SIG-M5 treated with dmso at 0.1 percent for 504 hours (cell line): ENCODE measurements at regions not wholly inside any gene's neighbourhood (a gene's known extent, or its start where the extent isn't known, plus 50 kb on each side); places are given as distances from the start of the nearest gene placed in this dataset.

Experiments used
- DNase-seq: peaks from one replicate; lab custom pipeline; 2025; ENCODE audit not compliant: unreplicated experiment; lab: John Stamatoyannopoulos, UW

GRCh38 chr10:29141761-29142160, 147.1 kb upstream of the LYZL1 start:
- DNase-seq = peak; percentile 32

- DNase-seq = no peak
Observed at GRCh38 chr10:29142516-29143314, 146.2 kb upstream of the LYZL1 start.

- DNase-seq = no peak
Observed at GRCh38 chr10:29144126-29144525, 144.7 kb upstream of the LYZL1 start.

- no peak for DNase-seq
Observed at GRCh38 chr10:29146311-29147100, 142.4 kb upstream of the LYZL1 start.

- DNase-seq = no peak
Observed at GRCh38 chr10:29150010-29150409, 138.9 kb upstream of the LYZL1 start.

GRCh38 chr10:29151005-29151404, 137.9 kb upstream of the LYZL1 start:
- DNase-seq = no peak

- no peak for DNase-seq
Observed at GRCh38 chr10:29157321-29157720, 131.5 kb upstream of the LYZL1 start.

- no peak for DNase-seq
Observed at GRCh38 chr10:29158066-29158465, 130.8 kb upstream of the LYZL1 start.

- peak; percentile 24 for DNase-seq
Observed at GRCh38 chr10:29160150-29160617, 128.7 kb upstream of the LYZL1 start.

- DNase-seq = no peak
Observed at GRCh38 chr10:29163746-29164145, 125.1 kb upstream of the LYZL1 start.

- no peak for DNase-seq
Observed at GRCh38 chr10:29166713-29167112, 122.2 kb upstream of the LYZL1 start.

- no peak for DNase-seq
Observed at GRCh38 chr10:29169021-29169420, 119.8 kb upstream of the LYZL1 start.

GRCh38 chr10:29171717-29172116, 117.2 kb upstream of the LYZL1 start:
- no peak for DNase-seq

GRCh38 chr10:29174389-29174788, 114.5 kb upstream of the LYZL1 start:
- no peak for DNase-seq

GRCh38 chr10:29176845-29177832, 111.7 kb upstream of the LYZL1 start:
- no peak for DNase-seq

- no peak for DNase-seq
Observed at GRCh38 chr10:29181936-29182335, 106.9 kb upstream of the LYZL1 start.

- no peak for DNase-seq
Observed at GRCh38 chr10:29183301-29183945, 105.4 kb upstream of the LYZL1 start.

GRCh38 chr10:29184205-29185000, 104.5 kb upstream of the LYZL1 start:
- DNase-seq = no peak

- DNase-seq = no peak
Observed at GRCh38 chr10:29185050-29185449, 103.8 kb upstream of the LYZL1 start.

GRCh38 chr10:29186221-29186620, 102.6 kb upstream of the LYZL1 start:
- DNase-seq = no peak
